ENCODE measurements at regions not wholly inside any gene's neighbourhood (a gene's known extent, or its start where the extent isn't known, plus 50 kb on each side); places are given as distances from the start of the nearest gene placed in this dataset.

DNA sequence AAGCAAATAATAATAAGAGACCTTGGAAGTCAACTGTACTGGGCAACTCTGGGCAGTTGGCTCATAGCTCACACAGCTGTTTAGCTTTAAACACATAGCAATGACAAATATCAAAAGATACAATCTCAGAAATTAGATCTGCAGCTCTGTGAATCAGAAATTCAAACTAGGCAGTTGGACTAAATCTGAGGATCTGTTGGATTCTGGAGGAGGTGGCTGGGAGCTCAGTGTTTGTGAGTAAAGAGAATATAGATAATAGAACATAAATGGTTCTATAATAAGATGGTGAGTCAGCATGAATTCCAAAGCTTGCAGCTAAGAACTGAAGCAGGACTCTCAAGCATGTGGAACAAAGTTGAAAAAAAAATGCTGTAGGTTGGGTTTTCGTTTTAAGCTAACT lies 1949.4 kb upstream of the SEL1L start:
- Histone ChIP-seq H3K36me3 (no peaks in the 10 kb centered on the region), H3K4me3 (no peak overlapping the region), H3K27me3 (no peaks in the 10 kb centered on the region), H3K9me3 (no peaks in the 10 kb centered on the region), H3K4me1 (no peaks in the 10 kb centered on the region), H3K27ac (no peak overlapping the region)
- intact Hi-C loops (cut with DNase I) = no loop called here
- 31 to 38% (median 35%) methylated on average over 1 of the region's 1 CpG for WGBS, 4 donors
- ATAC-seq (no peak), DNase-seq (no peak)
- TF ChIP-seq, protein P1, sequence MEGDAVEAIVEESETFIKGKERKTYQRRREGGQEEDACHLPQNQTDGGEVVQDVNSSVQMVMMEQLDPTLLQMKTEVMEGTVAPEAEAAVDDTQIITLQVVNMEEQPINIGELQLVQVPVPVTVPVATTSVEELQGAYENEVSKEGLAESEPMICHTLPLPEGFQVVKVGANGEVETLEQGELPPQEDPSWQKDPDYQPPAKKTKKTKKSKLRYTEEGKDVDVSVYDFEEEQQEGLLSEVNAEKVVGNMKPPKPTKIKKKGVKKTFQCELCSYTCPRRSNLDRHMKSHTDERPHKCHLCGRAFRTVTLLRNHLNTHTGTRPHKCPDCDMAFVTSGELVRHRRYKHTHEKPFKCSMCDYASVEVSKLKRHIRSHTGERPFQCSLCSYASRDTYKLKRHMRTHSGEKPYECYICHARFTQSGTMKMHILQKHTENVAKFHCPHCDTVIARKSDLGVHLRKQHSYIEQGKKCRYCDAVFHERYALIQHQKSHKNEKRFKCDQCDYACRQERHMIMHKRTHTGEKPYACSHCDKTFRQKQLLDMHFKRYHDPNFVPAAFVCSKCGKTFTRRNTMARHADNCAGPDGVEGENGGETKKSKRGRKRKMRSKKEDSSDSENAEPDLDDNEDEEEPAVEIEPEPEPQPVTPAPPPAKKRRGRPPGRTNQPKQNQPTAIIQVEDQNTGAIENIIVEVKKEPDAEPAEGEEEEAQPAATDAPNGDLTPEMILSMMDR (IDR thresholded peaks at IDR 0.05) = no peak
- no peak for TF ChIP-seq POLR2A (IDR thresholded peaks at IDR 0.05)

DNA sequence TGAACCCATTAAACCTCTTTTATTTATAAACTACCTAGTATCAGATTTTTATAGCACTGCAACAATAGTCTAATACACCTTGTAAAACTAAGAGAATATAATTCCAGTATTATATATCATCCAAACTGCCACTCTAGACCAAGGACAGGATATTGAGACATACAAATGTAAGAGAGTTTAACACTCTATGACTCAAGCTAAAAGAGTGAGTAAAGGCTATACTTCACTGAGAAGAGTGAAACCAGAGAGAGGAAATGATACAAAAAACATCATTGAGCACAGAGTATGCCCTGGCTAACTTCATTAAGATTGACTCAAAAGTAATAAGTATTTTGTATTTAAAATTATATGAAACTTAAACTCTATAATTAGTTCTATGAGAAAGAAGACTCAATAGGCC lies 1951.9 kb upstream of the SEL1L start:
- Histone ChIP-seq H3K27ac (no peak overlapping the region), H3K4me1 (no peaks in the 10 kb centered on the region), H3K4me3 (no peak overlapping the region), H3K27me3 (no peaks in the 10 kb centered on the region), H3K9me3 (no peaks in the 10 kb centered on the region), H3K36me3 (no peaks in the 10 kb centered on the region)
- DNase-seq = no peak
- TF ChIP-seq, protein P1 (IDR thresholded peaks at IDR 0.05) = no peak
- TF ChIP-seq POLR2A (IDR thresholded peaks at IDR 0.05) = no peak
- ATAC-seq = no peak
- intact Hi-C loops (cut with DNase I) = no loop called here

DNA sequence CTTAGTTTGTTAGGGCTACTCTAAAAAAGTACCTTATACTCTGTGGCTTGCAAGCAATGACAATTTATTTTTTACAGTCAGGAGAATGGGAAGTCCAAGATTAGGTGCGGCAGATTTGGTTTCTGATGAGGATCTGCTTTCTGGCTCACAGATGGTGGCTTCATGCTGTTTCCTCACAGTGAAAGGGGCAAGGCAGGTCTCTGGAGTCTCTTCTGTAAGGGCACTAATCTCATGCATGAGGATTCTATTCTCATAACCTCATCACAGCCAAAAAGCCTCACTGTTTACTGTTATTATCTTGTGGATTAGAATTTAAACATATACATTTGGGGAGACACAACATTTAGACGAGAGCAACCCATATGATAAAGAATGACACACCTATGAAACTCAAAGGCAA lies 1957.4 kb upstream of the SEL1L start:
- H3K4me1 ChIP-seq = no peaks in the 10 kb centered on the region
- ATAC-seq (no peak), DNase-seq (no peak)
- no peak overlapping the region for H3K4me3 ChIP-seq
- H3K27ac ChIP-seq = no peak overlapping the region
- H3K9me3 ChIP-seq = no peaks in the 10 kb centered on the region
- intact Hi-C loops (cut with DNase I) = no loop called here
- TF ChIP-seq, protein P1 (IDR thresholded peaks at IDR 0.05) = no peak
- TF ChIP-seq POLR2A (IDR thresholded peaks at IDR 0.05) = no peak
- no peaks in the 10 kb centered on the region for H3K27me3 ChIP-seq
- H3K36me3 ChIP-seq = no peaks in the 10 kb centered on the region
- WGBS, 4 donors = 65 to 72% (median 71%) methylated on average over 2 of the region's 2 CpGs

DNA sequence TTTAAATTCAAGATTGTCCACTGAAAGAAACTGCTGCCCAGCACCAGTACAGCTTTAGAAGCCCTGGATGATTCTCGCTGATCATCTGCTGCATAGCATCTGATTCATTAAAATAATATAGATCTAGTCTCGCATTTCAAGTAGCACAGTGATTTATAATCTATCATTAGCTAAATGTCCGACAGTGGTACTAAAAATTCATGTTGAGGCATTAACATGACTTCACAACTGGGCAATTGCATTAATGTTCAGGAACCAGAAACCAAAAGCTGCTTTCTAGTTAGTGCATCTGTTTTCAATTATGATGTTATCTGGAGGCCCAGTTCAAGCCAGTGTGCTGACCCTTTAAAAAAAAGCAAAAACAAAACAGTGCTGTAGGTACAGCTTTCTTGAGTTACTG lies 1987.2 kb upstream of the SEL1L start:
- no peak overlapping the region for H3K4me3 ChIP-seq
- H3K9me3 ChIP-seq = no peaks in the 10 kb centered on the region
- H3K36me3 ChIP-seq = no peaks in the 10 kb centered on the region
- H3K27me3 ChIP-seq = no peaks in the 10 kb centered on the region
- no peak for TF ChIP-seq POLR2A (IDR thresholded peaks at IDR 0.05)
- TF ChIP-seq, protein P1 (IDR thresholded peaks at IDR 0.05) = no peak
- ATAC-seq (no peak), DNase-seq (no peak)
- intact Hi-C loops (cut with DNase I) = no loop called here
- WGBS, 4 donors = 71 to 81% (median 79%) methylated on average over 3 of the region's 3 CpGs
- no peaks in the 10 kb centered on the region for H3K4me1 ChIP-seq
- H3K27ac ChIP-seq = no peak overlapping the region
